ENCODE measurements at regions not wholly inside any gene's neighbourhood (a gene's known extent, or its start where the extent isn't known, plus 50 kb on each side); places are given as distances from the start of the nearest gene placed in this dataset.

DNA sequence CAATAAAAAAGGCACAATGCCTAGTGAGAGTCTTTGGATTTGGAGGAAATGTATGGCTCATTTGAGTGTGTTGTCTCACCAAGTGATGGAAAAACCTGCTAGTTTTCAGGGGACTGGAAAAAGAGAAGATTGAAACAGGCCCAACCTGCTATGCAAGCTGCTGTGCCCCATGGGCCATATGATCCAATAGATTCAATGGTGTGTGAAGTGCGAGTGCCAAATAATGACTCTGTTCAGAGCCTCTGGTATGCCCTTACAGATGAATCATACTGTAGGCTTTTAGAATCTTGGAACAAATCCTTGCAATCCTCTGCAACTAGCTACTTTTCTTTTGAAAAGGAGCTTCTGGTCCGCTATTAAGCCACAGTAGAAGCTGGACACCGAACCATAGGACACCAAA lies 529.8 kb upstream of the CNTNAP5 start:
- Mint-ChIP-seq H3K27ac (ENCODE audit: low read depth, unreplicated experiment) (no peak overlapping the region), H3K27me3 (ENCODE audit: insufficient read depth, unreplicated experiment) (no peaks in the 10 kb centered on the region), H3K4me1 (ENCODE audit: insufficient read depth, unreplicated experiment) (peaks cover 19% of the 10 kb centered on the region), H3K9me3 (ENCODE audit: unreplicated experiment) (no peaks in the 10 kb centered on the region), H3K36me3 (ENCODE audit: insufficient read depth, unreplicated experiment) (no peaks in the 10 kb centered on the region), H3K4me3 (ENCODE audit: unreplicated experiment) (no peak overlapping the region)
- peak; percentile 4 for DNase-seq (ENCODE audit: unreplicated experiment)
- ChIA-PET CTCF (interaction anchor here (0.6 kb wide), 1 partner anchor 532 kb away, joined by 3 read pairs; no protein-coding TSS in a partner anchor), POLR2A (no interaction called here)
- intact Hi-C loops (cut with micrococcal nuclease), result no loop called here
- BruUV-seq (replicated peaks), result no TSS peak
- TF ChIP-seq, protein P1, sequence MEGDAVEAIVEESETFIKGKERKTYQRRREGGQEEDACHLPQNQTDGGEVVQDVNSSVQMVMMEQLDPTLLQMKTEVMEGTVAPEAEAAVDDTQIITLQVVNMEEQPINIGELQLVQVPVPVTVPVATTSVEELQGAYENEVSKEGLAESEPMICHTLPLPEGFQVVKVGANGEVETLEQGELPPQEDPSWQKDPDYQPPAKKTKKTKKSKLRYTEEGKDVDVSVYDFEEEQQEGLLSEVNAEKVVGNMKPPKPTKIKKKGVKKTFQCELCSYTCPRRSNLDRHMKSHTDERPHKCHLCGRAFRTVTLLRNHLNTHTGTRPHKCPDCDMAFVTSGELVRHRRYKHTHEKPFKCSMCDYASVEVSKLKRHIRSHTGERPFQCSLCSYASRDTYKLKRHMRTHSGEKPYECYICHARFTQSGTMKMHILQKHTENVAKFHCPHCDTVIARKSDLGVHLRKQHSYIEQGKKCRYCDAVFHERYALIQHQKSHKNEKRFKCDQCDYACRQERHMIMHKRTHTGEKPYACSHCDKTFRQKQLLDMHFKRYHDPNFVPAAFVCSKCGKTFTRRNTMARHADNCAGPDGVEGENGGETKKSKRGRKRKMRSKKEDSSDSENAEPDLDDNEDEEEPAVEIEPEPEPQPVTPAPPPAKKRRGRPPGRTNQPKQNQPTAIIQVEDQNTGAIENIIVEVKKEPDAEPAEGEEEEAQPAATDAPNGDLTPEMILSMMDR (IDR thresholded peaks at IDR 0.05; ENCODE audit: unreplicated experiment), result no peak

DNA sequence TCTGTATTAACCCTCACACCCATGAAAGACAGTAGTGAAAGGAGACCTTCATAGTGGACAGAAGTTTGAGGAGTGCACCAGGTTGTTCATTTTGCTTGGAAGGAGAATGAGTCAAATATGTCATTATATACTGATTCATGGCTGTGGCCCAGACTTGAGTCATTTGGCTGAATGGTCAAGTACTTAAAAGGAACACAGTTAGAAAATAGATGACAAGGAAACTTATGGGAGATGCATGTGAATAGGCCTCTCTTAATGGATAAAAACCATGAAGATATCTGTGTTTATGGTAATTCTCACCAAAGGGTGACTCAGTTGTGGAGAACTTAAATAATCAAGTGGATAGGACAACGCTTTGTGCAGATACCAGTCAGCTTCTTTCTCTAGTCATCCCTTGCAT lies 524.7 kb upstream of the CNTNAP5 start:
- POLR2A ChIA-PET, result interaction anchor here (0.7 kb wide), 1 partner anchor 449 kb away, joined by 3 read pairs; no protein-coding TSS in a partner anchor
- no peaks in the 10 kb centered on the region for H3K27me3 Mint-ChIP-seq (ENCODE audit: insufficient read depth, unreplicated experiment)
- H3K4me3 Mint-ChIP-seq (ENCODE audit: unreplicated experiment), result no peak overlapping the region
- no TSS peak for BruUV-seq (replicated peaks)
- DNase-seq (ENCODE audit: unreplicated experiment), result peak; percentile 23
- H3K27ac Mint-ChIP-seq (ENCODE audit: low read depth, unreplicated experiment), result peak overlapping the region; percentile 39
- peaks cover 32% of the 10 kb centered on the region for H3K4me1 Mint-ChIP-seq (ENCODE audit: insufficient read depth, unreplicated experiment)
- TF ChIP-seq, protein P1 (IDR thresholded peaks at IDR 0.05; ENCODE audit: unreplicated experiment), result no peak
- intact Hi-C loops (cut with micrococcal nuclease), result no loop called here
- no peaks in the 10 kb centered on the region for H3K36me3 Mint-ChIP-seq (ENCODE audit: insufficient read depth, unreplicated experiment)
- CTCF ChIA-PET, result interaction anchor here (0.7 kb wide), 1 partner anchor 440 kb away, joined by 3 read pairs; no protein-coding TSS in a partner anchor
- no peaks in the 10 kb centered on the region for H3K9me3 Mint-ChIP-seq (ENCODE audit: unreplicated experiment)

DNA sequence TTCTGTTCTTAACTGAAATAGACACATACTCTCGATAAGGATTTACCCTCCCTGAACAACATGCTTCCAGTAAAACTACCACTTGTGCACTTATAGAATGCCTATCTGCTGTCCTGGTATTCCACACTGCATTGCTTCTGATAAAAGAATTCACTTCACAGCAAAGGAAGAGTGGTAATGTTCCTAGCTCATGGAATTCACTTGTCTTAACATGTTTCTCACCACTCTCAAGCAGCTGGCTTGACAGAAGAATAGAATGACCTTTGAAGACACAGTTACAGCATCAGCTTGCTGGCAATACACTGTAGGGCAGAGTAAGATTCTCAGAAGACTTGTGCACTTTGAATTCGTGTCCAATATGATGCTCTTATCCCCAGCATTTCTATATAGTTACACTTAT lies 524.1 kb upstream of the CNTNAP5 start:
- intact Hi-C loops (cut with micrococcal nuclease), result no loop called here
- TF ChIP-seq, protein P1 (IDR thresholded peaks at IDR 0.05; ENCODE audit: unreplicated experiment), result no peak
- no TSS peak for BruUV-seq (replicated peaks)
- Mint-ChIP-seq H3K36me3 (ENCODE audit: insufficient read depth, unreplicated experiment) (no peaks in the 10 kb centered on the region), H3K4me1 (ENCODE audit: insufficient read depth, unreplicated experiment) (peaks cover 30% of the 10 kb centered on the region), H3K9me3 (ENCODE audit: unreplicated experiment) (no peaks in the 10 kb centered on the region), H3K27me3 (ENCODE audit: insufficient read depth, unreplicated experiment) (no peaks in the 10 kb centered on the region), H3K27ac (ENCODE audit: low read depth, unreplicated experiment) (peak overlapping the region; percentile 95), H3K4me3 (ENCODE audit: unreplicated experiment) (no peak overlapping the region)
- CTCF ChIA-PET, result interaction anchor here (0.7 kb wide), 1 partner anchor 498 kb away, joined by 3 read pairs; no protein-coding TSS in a partner anchor
- DNase-seq (ENCODE audit: unreplicated experiment), result peak; percentile 33
- POLR2A ChIA-PET, result interaction anchor here (0.7 to 1.3 kb wide), 2 partner anchors 28 to 449 kb away, joined by 3 read pairs; no protein-coding TSS in a partner anchor

DNA sequence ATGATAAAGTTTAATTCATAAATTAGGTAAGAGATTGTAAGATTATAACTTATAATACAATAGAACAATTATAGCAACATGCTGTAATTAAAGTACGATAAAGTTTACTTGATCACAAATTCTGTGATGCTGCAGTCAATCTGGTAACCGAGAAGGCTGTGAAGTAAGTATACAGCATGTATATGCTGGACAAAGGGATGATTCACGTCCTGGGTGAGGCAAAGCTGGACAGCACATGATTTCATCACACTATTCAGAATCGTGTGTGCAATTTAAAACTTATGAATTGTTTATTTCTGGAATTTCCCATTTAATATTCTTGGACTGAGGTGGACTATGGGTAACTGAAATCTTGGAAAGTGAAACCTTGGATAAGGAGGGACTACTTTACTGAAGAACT lies 522.2 kb upstream of the CNTNAP5 start:
- ChIA-PET CTCF (interaction anchor here (0.7 kb wide), 1 partner anchor 630 kb away, joined by 3 read pairs; no protein-coding TSS in a partner anchor), POLR2A (interaction anchor here (0.5 to 1.2 kb wide), 4 partner anchors 9 to 1767 kb away, joined by 3 to 5 read pairs (median 4); no protein-coding TSS in a partner anchor)
- BruUV-seq (replicated peaks), result no TSS peak
- intact Hi-C loops (cut with micrococcal nuclease), result no loop called here
- DNase-seq (ENCODE audit: unreplicated experiment), result peak; percentile 87
- TF ChIP-seq, protein P1 (IDR thresholded peaks at IDR 0.05; ENCODE audit: unreplicated experiment), result no peak
- Mint-ChIP-seq H3K27ac (ENCODE audit: low read depth, unreplicated experiment) (peak overlapping the region; percentile 95), H3K27me3 (ENCODE audit: insufficient read depth, unreplicated experiment) (no peaks in the 10 kb centered on the region), H3K4me1 (ENCODE audit: insufficient read depth, unreplicated experiment) (peaks cover 30% of the 10 kb centered on the region), H3K4me3 (ENCODE audit: unreplicated experiment) (peak overlapping the region; percentile 69), H3K9me3 (ENCODE audit: unreplicated experiment) (no peaks in the 10 kb centered on the region), H3K36me3 (ENCODE audit: insufficient read depth, unreplicated experiment) (no peaks in the 10 kb centered on the region)

Data from MCF 10A (cell line).